RWPE1 (cell line): ENCODE measurements at regions not wholly inside any gene's neighbourhood (a gene's known extent, or its start where the extent isn't known, plus 50 kb on each side); places are given as distances from the start of the nearest gene placed in this dataset.

ENCODE experiments used
- CTCF ChIA-PET: fragments of 350-600 bp; sonication (Branson Sonifier 250); formaldehyde crosslinking; extraction: SDS; loops from one replicate; lab custom pipeline; 2021; lab: Yijun Ruan, JAX
- POLR2A ChIA-PET: fragments of 400-600 bp; formaldehyde crosslinking; extraction: SDS; loops from one replicate; lab custom pipeline; 2020; ENCODE audit warnings: antibody characterized with exemption; ENCODE audit not compliant: low non-redundant PET; lab: Yijun Ruan, JAX
- DNase-seq: peaks from one replicate; pipeline ENCODE4 v3.0.0; 2012; ENCODE audit warnings: low spot score
- H3K27ac ChIP-seq: fragments of 450-650 bp; 2 replicates; pipeline ENCODE4 v1.5.1; 2017
- TF ChIP-seq, protein P1 (sequence below): fragments of 450-650 bp; conservative IDR thresholded peaks from 2 replicates; pipeline ENCODE4 v1.5.1; 2017; ENCODE audit warnings: low read depth, mild to moderate bottlenecking

DNA sequence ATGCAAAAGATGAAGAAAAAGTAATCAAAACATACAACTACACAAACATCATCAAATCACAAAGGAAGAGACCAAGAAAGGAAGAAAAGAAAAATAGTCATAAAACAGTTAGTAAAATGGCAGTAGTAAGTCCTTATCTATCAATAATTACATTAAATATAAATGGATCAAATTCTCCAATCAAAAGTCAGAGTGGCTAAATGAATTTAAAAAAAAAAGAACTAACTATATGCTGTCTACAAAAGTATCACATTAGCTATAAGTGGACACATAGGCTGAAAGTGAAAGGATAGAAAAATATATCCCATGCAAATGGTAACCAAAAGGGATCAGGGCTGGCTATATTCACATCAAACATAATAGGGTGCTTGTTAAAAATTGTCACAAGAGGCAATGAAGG lies 116.5 kb downstream of the NOL4 start:
- ChIA-PET POLR2A (no interaction called here), CTCF (no interaction called here)

DNA sequence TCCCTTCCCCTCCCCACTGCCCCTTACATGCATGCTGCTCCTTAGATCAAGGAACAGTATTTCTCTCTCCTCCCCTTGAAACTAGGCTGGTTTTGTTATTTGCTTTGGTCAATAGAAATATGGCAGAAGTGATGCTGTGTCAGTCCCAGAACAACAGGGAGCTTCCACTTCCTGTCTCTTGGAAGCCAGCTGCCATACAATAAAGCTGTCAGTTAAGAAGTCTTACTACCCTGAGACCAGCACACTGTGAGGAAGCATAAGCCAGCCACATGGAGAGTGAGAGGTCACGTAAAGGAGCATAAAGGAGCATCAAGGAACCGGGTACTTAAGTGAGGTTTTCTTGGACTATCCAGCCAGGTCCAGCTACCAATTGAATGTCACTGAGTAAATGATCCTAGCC lies 126.6 kb downstream of the NOL4 start:
- ChIA-PET CTCF (no interaction called here), POLR2A (no interaction called here)
- DNase-seq, result no peak
- H3K27ac ChIP-seq, result no peak overlapping the region
- TF ChIP-seq, protein P1, sequence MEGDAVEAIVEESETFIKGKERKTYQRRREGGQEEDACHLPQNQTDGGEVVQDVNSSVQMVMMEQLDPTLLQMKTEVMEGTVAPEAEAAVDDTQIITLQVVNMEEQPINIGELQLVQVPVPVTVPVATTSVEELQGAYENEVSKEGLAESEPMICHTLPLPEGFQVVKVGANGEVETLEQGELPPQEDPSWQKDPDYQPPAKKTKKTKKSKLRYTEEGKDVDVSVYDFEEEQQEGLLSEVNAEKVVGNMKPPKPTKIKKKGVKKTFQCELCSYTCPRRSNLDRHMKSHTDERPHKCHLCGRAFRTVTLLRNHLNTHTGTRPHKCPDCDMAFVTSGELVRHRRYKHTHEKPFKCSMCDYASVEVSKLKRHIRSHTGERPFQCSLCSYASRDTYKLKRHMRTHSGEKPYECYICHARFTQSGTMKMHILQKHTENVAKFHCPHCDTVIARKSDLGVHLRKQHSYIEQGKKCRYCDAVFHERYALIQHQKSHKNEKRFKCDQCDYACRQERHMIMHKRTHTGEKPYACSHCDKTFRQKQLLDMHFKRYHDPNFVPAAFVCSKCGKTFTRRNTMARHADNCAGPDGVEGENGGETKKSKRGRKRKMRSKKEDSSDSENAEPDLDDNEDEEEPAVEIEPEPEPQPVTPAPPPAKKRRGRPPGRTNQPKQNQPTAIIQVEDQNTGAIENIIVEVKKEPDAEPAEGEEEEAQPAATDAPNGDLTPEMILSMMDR, result no peak

More for the DNA sequence above, 116.5 kb downstream of the NOL4 start:
- DNase-seq, result no peak
- TF ChIP-seq, protein P1, result no peak
- no peak overlapping the region for H3K27ac ChIP-seq

DNA sequence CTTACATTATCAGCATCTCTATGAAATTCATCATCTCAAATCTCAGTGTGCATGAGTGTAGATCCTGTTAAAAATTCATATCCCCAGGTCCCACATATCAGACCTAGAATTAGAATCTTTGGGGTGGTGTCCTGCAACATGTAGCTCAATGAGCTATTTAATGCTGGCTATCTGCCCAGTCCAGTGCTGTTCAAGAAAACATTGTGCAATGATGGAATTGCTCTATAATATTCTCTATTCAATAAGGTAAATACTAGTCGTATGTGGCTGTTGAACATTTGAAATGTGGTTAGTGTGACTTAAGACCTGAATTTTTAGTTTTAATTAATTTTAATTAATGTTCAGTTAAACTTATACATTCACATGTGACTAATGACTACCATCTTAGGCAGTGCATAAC lies 127.4 kb downstream of the NOL4 start:
- POLR2A ChIA-PET, result no interaction called here
- no peak overlapping the region for H3K27ac ChIP-seq
- no peak for DNase-seq
- TF ChIP-seq, protein P1, result no peak
- CTCF ChIA-PET, result no interaction called here

DNA sequence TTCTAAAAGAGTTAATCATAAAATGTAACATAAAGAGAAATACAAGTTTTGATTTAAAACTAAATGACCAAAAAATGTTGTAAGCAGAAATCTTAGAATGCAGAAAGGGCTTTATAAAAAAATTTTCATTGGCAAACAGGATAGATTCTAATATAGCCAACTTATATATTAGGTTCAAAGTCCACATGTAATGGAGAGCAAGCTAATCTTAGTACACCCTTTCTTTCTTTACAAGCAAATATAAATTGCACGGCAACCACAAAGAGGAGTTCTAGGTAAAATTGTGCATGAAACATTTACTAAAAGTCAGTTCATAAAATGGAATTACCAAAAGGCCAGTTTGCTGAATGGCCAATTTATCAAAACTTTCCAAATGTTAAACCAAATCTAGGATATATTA lies 130.6 kb downstream of the NOL4 start:
- POLR2A ChIA-PET, result no interaction called here
- CTCF ChIA-PET, result no interaction called here
- no peak for DNase-seq
- H3K27ac ChIP-seq, result no peak overlapping the region
- TF ChIP-seq, protein P1, result no peak

DNA sequence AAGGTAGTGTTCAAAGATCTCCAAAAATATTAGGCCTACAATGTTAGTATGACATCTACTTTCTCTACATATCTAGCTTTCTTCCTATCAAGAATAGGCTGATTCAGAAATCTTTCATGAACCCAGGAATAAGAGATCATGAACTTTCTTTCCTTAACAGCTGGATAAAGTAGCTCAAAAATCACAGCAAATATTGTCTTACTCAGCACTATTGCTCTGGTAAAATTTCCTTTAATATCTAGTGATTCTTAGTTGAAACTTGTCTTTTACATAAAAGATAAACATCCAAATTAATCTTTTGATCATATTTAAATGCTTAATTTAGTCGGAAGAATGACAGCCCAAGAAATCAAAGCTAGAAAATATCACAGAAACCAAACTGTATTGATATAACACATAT lies 131.9 kb downstream of the NOL4 start:
- ChIA-PET CTCF (no interaction called here), POLR2A (no interaction called here)
- TF ChIP-seq, protein P1, result no peak
- H3K27ac ChIP-seq, result no peak overlapping the region
- DNase-seq, result no peak

DNA sequence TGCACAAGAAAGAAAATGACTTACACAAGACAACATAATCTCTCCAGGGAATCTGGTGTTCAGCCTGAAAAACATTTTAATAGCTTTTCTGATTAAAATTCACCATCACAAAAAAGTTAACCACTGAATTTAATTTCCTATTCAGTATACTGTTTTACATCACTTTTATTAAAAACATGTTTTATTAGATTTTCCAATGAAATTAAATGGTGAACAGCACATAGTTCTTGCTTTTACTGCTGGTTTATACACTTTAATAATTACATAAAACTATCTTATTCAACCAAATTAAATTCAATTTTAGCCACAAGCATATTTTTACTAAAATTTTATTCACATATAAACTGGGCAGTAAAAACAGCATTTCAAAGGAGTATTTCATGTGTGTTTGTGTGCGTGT lies 138.3 kb downstream of the NOL4 start:
- DNase-seq, result no peak
- ChIA-PET POLR2A (no interaction called here), CTCF (no interaction called here)
- H3K27ac ChIP-seq, result no peak overlapping the region
- TF ChIP-seq, protein P1, result no peak
